Erythroblast (primary cell): ENCODE measurements at regions not wholly inside any gene's neighbourhood (a gene's known extent, or its start where the extent isn't known, plus 50 kb on each side); places are given as distances from the start of the nearest gene placed in this dataset.

Source experiments
- DNase-seq, 2 experiments: peaks; one replicate each; lab custom pipeline; 2025; lab: John Stamatoyannopoulos, UW
- GATA1 ChIP-seq: IDR thresholded peaks from 2 replicates; pipeline ENCODE4 v1.6.1; 2011; ENCODE audit warnings: low read depth, mild to moderate bottlenecking, control low read depth, low read length, moderate library complexity
- POLR2A ChIP-seq: IDR thresholded peaks from 2 replicates; pipeline ENCODE4 v1.6.1; 2011; ENCODE audit warnings: mild to moderate bottlenecking, low read length

DNA sequence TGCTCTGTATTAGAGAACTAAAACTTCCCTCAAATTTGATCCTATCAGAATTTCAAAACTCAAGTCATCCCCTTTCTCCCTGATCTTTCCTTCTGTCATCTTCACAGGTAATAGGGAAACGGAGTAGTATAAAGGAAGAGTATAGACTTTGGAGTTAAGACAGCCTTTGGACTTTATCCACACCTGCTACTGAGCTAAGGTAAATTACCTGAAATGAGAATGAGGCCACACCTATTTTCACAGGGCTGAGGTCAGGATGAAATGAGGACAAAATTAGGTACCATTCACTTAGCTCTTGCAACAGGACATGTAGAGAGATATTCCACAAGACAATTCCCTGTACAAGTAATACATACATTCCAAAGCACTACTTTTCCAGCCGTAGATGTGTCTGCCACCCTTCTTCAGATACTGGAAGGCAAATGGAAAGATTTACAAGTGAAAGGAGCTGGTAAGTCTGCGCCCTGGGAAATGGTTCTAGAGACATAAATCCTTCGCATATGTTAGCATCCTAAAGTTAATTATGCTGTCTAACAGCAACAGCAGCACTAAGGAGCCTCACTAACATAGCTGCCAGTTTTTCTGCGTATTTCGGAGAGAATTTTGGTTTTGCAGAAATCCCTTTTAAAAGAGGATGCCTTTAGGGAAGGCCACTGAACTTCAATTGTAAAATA is 461.8 kb downstream of the SHQ1 start:
- no peak for TF ChIP-seq POLR2A
- no peak for TF ChIP-seq GATA1
- DNase-seq: no peak

DNA sequence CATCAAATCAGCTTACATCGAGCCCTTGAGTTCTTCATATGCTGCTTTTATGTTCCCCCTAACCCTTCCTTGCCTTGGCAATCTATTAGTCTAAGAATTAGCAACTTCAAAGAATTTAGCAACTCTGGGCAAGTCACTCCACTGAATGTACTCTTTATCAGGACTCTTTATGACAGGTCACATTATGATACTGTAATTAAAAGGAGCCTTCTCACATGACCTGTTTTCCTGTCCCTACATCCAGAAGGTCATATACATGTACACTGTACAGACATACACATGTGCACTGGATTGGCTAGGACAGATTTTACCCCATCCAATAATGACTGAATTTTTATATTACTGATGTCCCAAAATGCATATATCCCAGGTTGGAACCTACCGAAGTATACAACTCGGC is 463.1 kb downstream of the SHQ1 start:
- TF ChIP-seq POLR2A (no peak), GATA1 (no peak)
- DNase-seq: no peak

DNA sequence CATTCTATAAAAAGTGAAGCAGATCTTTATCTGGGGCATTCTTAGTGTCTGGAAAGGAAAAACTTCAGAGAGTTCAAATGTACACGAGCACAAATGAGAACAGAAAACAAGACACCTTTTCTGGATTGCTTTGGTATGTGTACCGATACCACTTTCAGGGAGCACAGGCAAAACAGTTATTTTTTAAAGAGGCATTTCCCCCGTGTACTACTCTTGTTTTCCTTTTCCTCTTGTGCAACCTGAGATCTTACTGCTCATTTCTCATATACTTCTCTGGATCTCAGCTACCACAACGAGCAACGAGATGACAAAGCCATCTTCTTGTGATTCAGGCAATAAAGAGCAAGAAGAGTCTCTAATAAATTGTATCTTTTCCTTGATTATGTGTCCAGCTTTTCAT is 463.6 kb downstream of the SHQ1 start:
- no peak for DNase-seq
- no peak for TF ChIP-seq POLR2A
- no peak for TF ChIP-seq GATA1

- TF ChIP-seq GATA1 (no peak), POLR2A (no peak)
Observed at GRCh38 chr3:72383883-72384282, 464.4 kb downstream of the SHQ1 start.

GRCh38 chr3:72383230-72383629 is 465.0 kb downstream of the SHQ1 start:
- TF ChIP-seq GATA1: no peak
- TF ChIP-seq POLR2A: no peak

More at GRCh38 chr3:72383883-72384282, 464.4 kb downstream of the SHQ1 start:
- no peak for DNase-seq

DNA sequence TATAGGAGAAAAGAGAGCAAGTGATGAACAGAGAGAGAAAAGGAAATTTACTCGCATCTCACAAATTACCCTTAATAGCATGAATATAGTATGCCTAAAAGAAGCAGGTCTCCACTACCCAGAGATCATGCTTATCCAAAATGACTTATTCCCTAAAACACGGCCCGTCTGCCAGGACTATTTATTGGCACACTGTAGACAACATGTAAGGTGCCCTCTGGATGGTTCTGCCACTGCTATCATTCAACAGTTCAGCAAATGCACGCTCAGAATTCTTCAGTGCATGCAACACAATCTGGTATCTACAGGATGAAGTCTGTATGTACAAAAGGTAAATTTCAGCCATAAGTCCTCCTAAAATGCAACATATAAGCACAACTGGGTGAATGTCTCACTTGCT is 465.8 kb downstream of the SHQ1 start:
- no peak for DNase-seq
- TF ChIP-seq POLR2A (no peak), GATA1 (no peak)

More at GRCh38 chr3:72383230-72383629, 465.0 kb downstream of the SHQ1 start:
- DNase-seq: no peak

DNA sequence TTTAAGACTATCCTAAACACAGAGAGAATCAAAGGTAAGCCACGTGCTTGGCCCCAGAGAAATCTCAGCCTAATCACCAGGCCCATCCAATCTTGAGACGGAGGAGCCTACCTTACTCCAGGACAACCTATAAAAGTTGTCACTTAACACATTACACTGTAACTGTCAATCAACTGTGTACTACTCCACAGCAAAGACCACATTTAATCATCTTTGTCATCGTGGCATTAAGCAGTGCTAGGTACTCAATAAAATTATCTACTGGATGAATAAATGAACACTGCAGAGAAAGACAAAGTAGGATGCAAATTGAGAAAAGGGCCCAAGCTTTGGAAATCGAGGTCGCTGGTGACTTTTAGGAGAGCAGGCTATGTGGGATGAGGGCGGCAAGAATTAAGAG is 466.7 kb downstream of the SHQ1 start:
- TF ChIP-seq POLR2A (no peak), GATA1 (no peak)
- DNase-seq: no peak

GRCh38 chr3:72380711-72381493 is 467.3 kb downstream of the SHQ1 start:
- TF ChIP-seq GATA1 (no peak), POLR2A (no peak)
- DNase-seq: no peak

DNA sequence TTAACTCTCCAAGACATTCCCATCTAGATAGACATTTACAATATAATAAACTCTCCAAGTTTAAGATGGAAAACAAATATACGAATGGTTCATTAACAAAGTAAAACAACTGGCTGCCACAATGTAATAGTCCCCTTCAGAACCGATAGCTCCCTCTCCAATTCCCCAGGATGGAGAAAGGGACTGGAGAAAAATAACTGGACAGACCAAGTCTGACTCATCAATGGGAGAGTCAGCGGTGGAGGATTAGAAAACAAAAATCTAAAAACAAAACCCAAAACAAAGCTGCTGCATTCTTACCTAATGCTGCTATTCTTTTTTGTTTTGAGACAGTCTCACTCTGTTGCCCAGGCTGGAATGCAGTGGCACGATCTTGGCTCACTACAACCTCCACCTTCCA is 468.1 kb downstream of the SHQ1 start:
- DNase-seq: no peak
- TF ChIP-seq GATA1 (no peak), POLR2A (no peak)

- no peak for DNase-seq
- TF ChIP-seq GATA1 (no peak), POLR2A (no peak)
Observed at GRCh38 chr3:72379500-72380187, 468.6 kb downstream of the SHQ1 start.

- TF ChIP-seq GATA1 (no peak), POLR2A (no peak)
- DNase-seq: no peak
Observed at GRCh38 chr3:72378287-72378686, 470.0 kb downstream of the SHQ1 start.

GRCh38 chr3:72376956-72377710 is 471.1 kb downstream of the SHQ1 start:
- TF ChIP-seq POLR2A (no peak), GATA1 (no peak)
- DNase-seq: no peak

DNA sequence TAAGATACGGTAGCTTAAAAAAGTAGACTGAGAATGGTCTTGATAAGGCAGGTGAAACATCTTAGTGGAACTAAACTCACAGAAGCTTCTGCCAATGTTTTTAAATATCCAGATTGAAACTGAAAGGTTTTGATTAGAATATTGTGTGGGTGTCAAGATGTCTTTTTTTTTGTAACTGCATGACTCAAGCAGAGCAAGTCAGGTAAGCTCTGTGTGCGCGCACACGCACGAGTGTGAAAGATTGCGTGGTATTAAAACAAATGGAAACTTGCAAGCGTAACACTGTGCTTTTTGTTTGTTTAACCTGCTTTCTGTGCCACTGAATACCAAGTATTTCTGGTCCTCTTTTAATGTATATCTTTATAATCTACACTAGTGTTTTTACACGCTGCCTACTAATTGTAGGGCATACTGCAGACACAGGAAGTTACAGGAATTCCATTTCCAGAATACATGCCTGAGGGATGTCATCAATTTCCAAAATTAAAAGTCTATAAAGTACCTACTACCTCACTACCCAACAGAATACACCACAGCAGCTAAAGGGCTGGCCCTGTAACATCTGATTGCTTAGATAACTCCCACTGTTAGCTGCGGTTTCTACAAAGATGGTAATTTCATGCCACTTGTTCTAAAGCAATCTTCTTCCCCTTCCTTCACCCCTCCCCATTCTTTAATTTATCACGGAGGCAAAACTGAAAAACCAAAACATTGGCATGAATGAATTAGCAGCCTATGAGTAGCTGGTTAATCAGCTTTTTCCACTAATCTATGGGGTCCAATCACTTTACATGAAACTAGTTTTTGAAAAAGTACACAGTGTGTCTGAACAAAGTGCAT is 472.8 kb downstream of the SHQ1 start:
- TF ChIP-seq GATA1: no peak
- TF ChIP-seq POLR2A: peak; percentile 18
- peak; percentile 37 to 57 for DNase-seq
